Endodermal cell (in vitro differentiated cells): ENCODE measurements at regions not wholly inside any gene's neighbourhood (a gene's known extent, or its start where the extent isn't known, plus 50 kb on each side); places are given as distances from the start of the nearest gene placed in this dataset.

Source experiments
- DNase-seq: peaks from one replicate; pipeline ENCODE4 v3.0.0-alpha.2; 2017
- H3K27ac ChIP-seq: 2 replicates; pipeline ENCODE4 v1.5.1; 2013; ENCODE audit warnings: mild to moderate bottlenecking, low read depth, low read length, moderate library complexity
- H3K27me3 ChIP-seq: 2 replicates; pipeline ENCODE4 v1.6.1; 2013; ENCODE audit warnings: mild to moderate bottlenecking, low read length, moderate library complexity; ENCODE audit not compliant: insufficient read depth, control insufficient read depth, poor library complexity, severe bottlenecking
- H3K36me3 ChIP-seq: 2 replicates; pipeline ENCODE4 v1.7.0; 2013; ENCODE audit warnings: mild to moderate bottlenecking, low read length, moderate library complexity; ENCODE audit not compliant: control insufficient read depth, insufficient read depth
- H3K4me1 ChIP-seq: one replicate; pipeline ENCODE4 v1.7.0; 2013; ENCODE audit warnings: low read length; ENCODE audit not compliant: control insufficient read depth, insufficient read depth
- H3K4me3 ChIP-seq: 2 replicates; pipeline ENCODE4 v1.5.1; 2013; ENCODE audit warnings: mild to moderate bottlenecking, low read length, moderate library complexity
- H3K9ac ChIP-seq: 2 replicates; pipeline ENCODE4 v1.6.1; 2013; ENCODE audit warnings: mild to moderate bottlenecking, low read length, moderate library complexity; ENCODE audit not compliant: poor library complexity, severe bottlenecking; ENCODE audit errors: extremely low read depth
- H3K9me3 ChIP-seq: 2 replicates; pipeline ENCODE4 v1.6.1; 2013; ENCODE audit warnings: mild to moderate bottlenecking, low read length, moderate library complexity; ENCODE audit not compliant: control insufficient read depth
- H3K27ac Mint-ChIP-seq: 2 replicates; pipeline ENCODE4 v1.8.0; 2020; ENCODE audit warnings: mixed read lengths
- H3K27me3 Mint-ChIP-seq: 2 replicates; pipeline ENCODE4 v1.8.0; 2021; ENCODE audit warnings: mild to moderate bottlenecking, mixed read lengths; ENCODE audit not compliant: insufficient read depth
- H3K36me3 Mint-ChIP-seq: 2 replicates; pipeline ENCODE4 v1.8.0; 2020; ENCODE audit warnings: low read depth, mixed read lengths
- H3K4me1 Mint-ChIP-seq: 2 replicates; pipeline ENCODE4 v1.8.0; 2020; ENCODE audit warnings: mixed read lengths
- H3K4me3 Mint-ChIP-seq: 2 replicates; pipeline ENCODE4 v1.8.0; 2020; ENCODE audit warnings: mild to moderate bottlenecking, moderate library complexity, mixed read lengths
- H3K9me3 Mint-ChIP-seq: 2 replicates; pipeline ENCODE4 v1.8.0; 2020; ENCODE audit warnings: mild to moderate bottlenecking, mixed read lengths
- WGBS, 2 experiments: methylation state at CpG; one replicate each; pipeline versions ENCODE4 v1.1.5 to v1.1.7; 2013; ENCODE audit warnings: missing lambda C conversion rate in 2 of 2, mixed read lengths in 1 of 2; ENCODE audit not compliant: insufficient coverage in 1 of 2, insufficient read length in 1 of 2; 5-methylcytosine and 5-hydroxymethylcytosine counted together
- TF ChIP-seq, protein P1 (sequence below): fragments of 200-600 bp; sonication (generic); conservative IDR thresholded peaks from 2 replicates; pipeline ENCODE4 v1.5.0; 2021; ENCODE audit warnings: antibody characterized with exemption, mild to moderate bottlenecking

DNA sequence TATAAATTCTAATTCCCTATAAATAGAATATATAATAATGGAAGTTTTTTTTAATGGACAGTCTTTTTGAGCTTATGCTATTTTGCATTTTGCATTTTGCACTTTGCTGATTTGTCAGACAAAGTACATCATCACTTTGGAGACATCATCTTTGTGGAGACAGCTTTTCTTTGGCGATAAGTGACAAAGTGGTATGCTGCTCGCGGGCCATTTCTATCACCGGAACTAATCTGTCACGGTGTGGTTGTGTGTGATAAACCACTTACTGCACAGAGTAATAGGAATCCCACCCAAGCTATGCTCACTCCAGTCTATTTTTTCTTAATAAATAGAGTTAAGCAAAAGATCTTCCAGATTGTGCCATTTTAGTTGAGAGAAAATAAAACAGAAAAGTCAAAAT, 133.1 kb downstream of the MACIR start:
- DNase-seq: no peak
- Mint-ChIP-seq H3K36me3 (no peaks in the 10 kb centered on the region), H3K27ac (no peak overlapping the region), H3K4me1 (peaks cover 35% of the 10 kb centered on the region), H3K27me3 (no peaks in the 10 kb centered on the region), H3K9me3 (no peaks in the 10 kb centered on the region), H3K4me3 (no peak overlapping the region)
- H3K4me3 ChIP-seq: no peak overlapping the region
- TF ChIP-seq, protein P1, sequence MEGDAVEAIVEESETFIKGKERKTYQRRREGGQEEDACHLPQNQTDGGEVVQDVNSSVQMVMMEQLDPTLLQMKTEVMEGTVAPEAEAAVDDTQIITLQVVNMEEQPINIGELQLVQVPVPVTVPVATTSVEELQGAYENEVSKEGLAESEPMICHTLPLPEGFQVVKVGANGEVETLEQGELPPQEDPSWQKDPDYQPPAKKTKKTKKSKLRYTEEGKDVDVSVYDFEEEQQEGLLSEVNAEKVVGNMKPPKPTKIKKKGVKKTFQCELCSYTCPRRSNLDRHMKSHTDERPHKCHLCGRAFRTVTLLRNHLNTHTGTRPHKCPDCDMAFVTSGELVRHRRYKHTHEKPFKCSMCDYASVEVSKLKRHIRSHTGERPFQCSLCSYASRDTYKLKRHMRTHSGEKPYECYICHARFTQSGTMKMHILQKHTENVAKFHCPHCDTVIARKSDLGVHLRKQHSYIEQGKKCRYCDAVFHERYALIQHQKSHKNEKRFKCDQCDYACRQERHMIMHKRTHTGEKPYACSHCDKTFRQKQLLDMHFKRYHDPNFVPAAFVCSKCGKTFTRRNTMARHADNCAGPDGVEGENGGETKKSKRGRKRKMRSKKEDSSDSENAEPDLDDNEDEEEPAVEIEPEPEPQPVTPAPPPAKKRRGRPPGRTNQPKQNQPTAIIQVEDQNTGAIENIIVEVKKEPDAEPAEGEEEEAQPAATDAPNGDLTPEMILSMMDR: no peak
- no peaks in the 10 kb centered on the region for H3K4me1 ChIP-seq
- WGBS, 2 experiments: 98 to 100% methylated on average over 4 to 5 of the region's 5 CpGs
- H3K36me3 ChIP-seq: no peaks in the 10 kb centered on the region
- no peaks in the 10 kb centered on the region for H3K9me3 ChIP-seq
- no peaks in the 10 kb centered on the region for H3K27me3 ChIP-seq
- no peak overlapping the region for H3K9ac ChIP-seq
- H3K27ac ChIP-seq: no peak overlapping the region

DNA sequence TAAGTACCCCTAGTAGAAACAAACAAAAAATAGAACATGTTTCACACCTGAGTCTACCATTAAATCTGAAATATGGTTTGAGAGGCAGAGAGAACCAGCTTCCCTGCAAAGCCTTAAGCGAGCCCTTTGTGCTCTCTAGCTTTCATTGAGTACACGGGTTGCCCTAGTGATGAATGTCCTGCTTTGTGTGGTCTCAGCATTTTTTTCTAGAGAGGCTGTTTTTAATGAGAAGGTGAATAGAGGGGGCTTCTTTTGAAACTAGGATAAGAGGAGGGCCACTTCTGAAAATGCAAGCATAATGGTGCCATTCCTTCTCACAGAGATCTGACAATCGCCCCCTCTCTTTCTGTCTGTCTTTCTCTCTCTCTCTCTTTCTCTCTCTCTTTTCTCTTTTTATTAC, 131.3 kb downstream of the MACIR start:
- H3K36me3 Mint-ChIP-seq: no peaks in the 10 kb centered on the region
- H3K27ac ChIP-seq: peak overlapping the region; percentile 97
- H3K9ac ChIP-seq: no peak overlapping the region
- no peaks in the 10 kb centered on the region for H3K27me3 Mint-ChIP-seq
- no peak overlapping the region for H3K4me3 Mint-ChIP-seq
- TF ChIP-seq, protein P1: no peak
- WGBS, 2 experiments: 58 to 67% methylated on average over 2 to 3 of the region's 3 CpGs
- H3K27ac Mint-ChIP-seq: no peak overlapping the region
- no peak for DNase-seq
- no peaks in the 10 kb centered on the region for H3K27me3 ChIP-seq
- H3K4me1 Mint-ChIP-seq: peaks cover 38% of the 10 kb centered on the region
- no peaks in the 10 kb centered on the region for H3K9me3 ChIP-seq
- no peak overlapping the region for H3K4me3 ChIP-seq
- H3K4me1 ChIP-seq: no peaks in the 10 kb centered on the region
- H3K9me3 Mint-ChIP-seq: no peaks in the 10 kb centered on the region
- no peaks in the 10 kb centered on the region for H3K36me3 ChIP-seq

DNA sequence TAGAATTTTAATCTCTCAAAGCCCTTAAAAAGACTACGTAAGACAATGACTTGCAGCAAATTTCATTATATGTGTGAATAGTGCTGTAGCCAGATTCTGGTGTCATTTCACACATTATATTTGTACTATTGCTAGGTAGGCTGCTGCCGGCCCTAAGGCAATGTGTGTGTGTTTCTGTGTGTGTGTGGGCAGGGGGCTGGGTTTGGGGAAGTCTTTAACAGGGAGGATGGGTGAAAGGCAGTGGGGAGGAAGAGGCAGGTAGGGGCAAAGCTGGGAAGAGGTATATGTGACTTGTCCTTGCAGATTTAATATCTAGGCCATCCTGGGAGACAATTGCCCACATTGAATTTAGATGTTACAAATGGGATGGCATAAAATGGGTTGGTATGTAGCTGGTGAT, 130.8 kb downstream of the MACIR start:
- H3K9me3 ChIP-seq: no peaks in the 10 kb centered on the region
- peak overlapping the region; percentile 97 for H3K27ac ChIP-seq
- 80 to 90% methylated on average over 1 to 2 of the region's 2 CpGs for WGBS, 2 experiments
- H3K4me3 ChIP-seq: no peak overlapping the region
- H3K4me3 Mint-ChIP-seq: no peak overlapping the region
- no peaks in the 10 kb centered on the region for H3K9me3 Mint-ChIP-seq
- peak overlapping the region; percentile 32 for H3K27ac Mint-ChIP-seq
- H3K27me3 ChIP-seq: no peaks in the 10 kb centered on the region
- H3K4me1 ChIP-seq: no peaks in the 10 kb centered on the region
- H3K36me3 Mint-ChIP-seq: no peaks in the 10 kb centered on the region
- no peak overlapping the region for H3K9ac ChIP-seq
- no peaks in the 10 kb centered on the region for H3K36me3 ChIP-seq
- TF ChIP-seq, protein P1: no peak
- DNase-seq: no peak
- H3K27me3 Mint-ChIP-seq: peaks cover 3% of the 10 kb centered on the region
- H3K4me1 Mint-ChIP-seq: peaks cover 33% of the 10 kb centered on the region
